K562 (cell line): ENCODE measurements at regions not wholly inside any gene's neighbourhood (a gene's known extent, or its start where the extent isn't known, plus 50 kb on each side); places are given as distances from the start of the nearest gene placed in this dataset.

Experiments used
- ATAC-seq: fragments of 200-7000 bp; cut with Tn5 transposase; 3 replicates; pipeline ENCODE4 v1.9.1; 2020; ENCODE audit warnings: moderate library complexity
- BruUV-seq: library from RNA; stranded (reverse); fragments of 400-500 nt; replicated peaks from 2 replicates; lab custom pipeline; 2021; lab: Mats Ljungman, UMichigan
- CTCF ChIA-PET: fragments of 300-600 bp; formaldehyde crosslinking; extraction: SDS; loops from one replicate; lab custom pipeline; 2021; ENCODE audit warnings: low intra/inter-chr PET ratio; lab: Yijun Ruan, JAX
- POLR2A ChIA-PET: fragments of 300-600, 350-650 bp; sonication (Branson Sonifier 250); formaldehyde crosslinking; extraction: SDS; loops from one replicate; lab custom pipeline; 2021; ENCODE audit warnings: antibody characterized with exemption, inconsistent platforms; lab: Yijun Ruan, JAX
- DNase-seq, 4 experiments: peaks; one replicate each; pipeline versions ENCODE4 v3.0.0 to v3.0.0-alpha.2; 2011 to 2018; ENCODE audit warnings: low spot score in 3 of 4, mixed read lengths in 3 of 4; ENCODE audit errors: extremely low read depth in 1 of 4
- FAIRE-seq: peaks from 2 replicates; lab custom pipeline; 2011; peaks lifted over from hg19 to GRCh38; lab: Jason Lieb, UNC
- H2AFZ ChIP-seq: 2 replicates; pipeline ENCODE4 v1.6.0; 2011; ENCODE audit warnings: low read depth, low read length, control low read depth, inconsistent platforms
- H3K27ac ChIP-seq: fragments of 200-600 bp; 3 replicates; pipeline ENCODE4 v1.8.0; 2011; ENCODE audit warnings: low read depth, mild to moderate bottlenecking, control low read depth, inconsistent platforms, low read length, moderate library complexity, mixed read lengths; ENCODE audit errors: extremely low read depth
- H3K27me3 ChIP-seq, 2 experiments: fragments of 300-600 bp in 1 of 2; 2 replicates in 1 of 2; 3 replicates in 1 of 2; pipeline versions ENCODE4 v1.6.0 to v1.8.0; 2011; ENCODE audit warnings: inconsistent platforms in 2 of 2, low read length in 2 of 2, mild to moderate bottlenecking in 1 of 2, mixed read lengths in 1 of 2, moderate library complexity in 1 of 2; ENCODE audit not compliant: control insufficient read depth in 2 of 2, insufficient read depth in 2 of 2
- H3K36me3 ChIP-seq: fragments of 300-600 bp; 3 replicates; pipeline ENCODE4 v1.8.0; 2011; ENCODE audit warnings: mild to moderate bottlenecking, low read length, inconsistent platforms; ENCODE audit not compliant: control insufficient read depth, insufficient read depth
- H3K4me1 ChIP-seq, 2 experiments: fragments of 200-600 bp in 1 of 2; replicated peaks in 1 of 2; 2 replicates in 1 of 2; 3 replicates in 1 of 2; pipeline versions ENCODE4 v1.5.1 to v1.8.0; 2011; ENCODE audit warnings: inconsistent platforms in 2 of 2, low read length in 2 of 2, mild to moderate bottlenecking in 1 of 2, mixed read lengths in 1 of 2, moderate library complexity in 1 of 2; ENCODE audit not compliant: control insufficient read depth in 2 of 2, insufficient read depth in 2 of 2
- H3K4me2 ChIP-seq: 2 replicates; pipeline ENCODE4 v1.6.1; 2011; ENCODE audit warnings: low read length, control low read depth, inconsistent platforms, mixed read lengths; ENCODE audit not compliant: insufficient read depth
- H3K4me3 ChIP-seq: fragments of 200-600 bp; sonication (generic), shearing (Covaris generic); 2 replicates; pipeline ENCODE4 v1.5.1; 2016; ENCODE audit warnings: control low read depth, inconsistent platforms
- H3K79me2 ChIP-seq: fragments of 200-600 bp; 3 replicates; pipeline ENCODE4 v1.8.0; 2011; ENCODE audit warnings: low read length, inconsistent platforms; ENCODE audit not compliant: control insufficient read depth, insufficient read depth
- H3K9ac ChIP-seq, 2 experiments: 2 replicates each; pipeline versions ENCODE4 v1.6.0 to v1.6.1; 2011; ENCODE audit warnings: low read depth in 2 of 2, low read length in 2 of 2, control low read depth in 1 of 2, inconsistent platforms in 1 of 2, mild to moderate bottlenecking in 1 of 2, mixed read lengths in 1 of 2; ENCODE audit not compliant: insufficient read depth in 1 of 2
- H3K9me1 ChIP-seq: one replicate; pipeline ENCODE4 v1.6.0; 2011; ENCODE audit warnings: inconsistent platforms, mild to moderate bottlenecking, low read length, moderate library complexity; ENCODE audit not compliant: control insufficient read depth, insufficient read depth
- H3K9me3 ChIP-seq: replicated peaks from 2 replicates; pipeline ENCODE4 v1.5.1; 2011; ENCODE audit warnings: low read depth, low read length, inconsistent platforms; ENCODE audit not compliant: control insufficient read depth, insufficient read depth
- H4K20me1 ChIP-seq: replicated peaks from 2 replicates; pipeline ENCODE4 v1.6.1; 2011; ENCODE audit warnings: low read length, inconsistent platforms, mixed read lengths; ENCODE audit not compliant: control insufficient read depth, insufficient read depth
- CTCF ChIP-seq, 3 experiments: IDR thresholded peaks in 2 of 3; conservative IDR thresholded peaks in 1 of 3; 2 replicates each; pipeline ENCODE4 v1.5.1; 2011 to 2012; ENCODE audit warnings: low read length in 3 of 3, mild to moderate bottlenecking in 3 of 3, control low read depth in 2 of 3, improper control_type of control experiment in 1 of 3, inconsistent platforms in 1 of 3, low read depth in 1 of 3, mixed read lengths in 1 of 3, moderate library complexity in 1 of 3; ENCODE audit not compliant: insufficient read depth in 2 of 3
- HDAC3 ChIP-seq: fragments of 450-650 bp; IDR thresholded peaks from 2 replicates; pipeline ENCODE4 v1.6.1; 2018; ENCODE audit warnings: borderline replicate concordance, mild to moderate bottlenecking, moderate library complexity; ENCODE audit not compliant: partially characterized antibody
- HMBOX1 ChIP-seq: sonication (generic); IDR thresholded peaks from 2 replicates; pipeline ENCODE4 v1.6.1; 2016
- HMG20B ChIP-seq: fragments of 250-450 bp; sonication (Bioruptor Pico); IDR thresholded peaks from 2 replicates; pipeline ENCODE4 v1.5.0; 2021; ENCODE audit warnings: mild to moderate bottlenecking
- JUNB ChIP-seq: fragments of 450-650 bp; formaldehyde crosslinking; conservative IDR thresholded peaks from 2 replicates; pipeline ENCODE4 v1.4.0; 2020; ENCODE audit warnings: mild to moderate bottlenecking
- MBD2 ChIP-seq: sonication (generic); IDR thresholded peaks from 2 replicates; pipeline ENCODE4 v1.6.1; 2016; ENCODE audit warnings: low read depth, borderline replicate concordance
- PHTF2 ChIP-seq: fragments of 250-450 bp; sonication (Bioruptor Pico); IDR thresholded peaks from 2 replicates; pipeline ENCODE4 v1.5.0; 2021; ENCODE audit warnings: mild to moderate bottlenecking
- PML ChIP-seq: IDR thresholded peaks from 2 replicates; pipeline ENCODE4 v1.6.1; 2012; ENCODE audit warnings: low read length, inconsistent platforms
- RBFOX2 ChIP-seq: fragments of 200-400 bp; formaldehyde crosslinking; IDR thresholded peaks from 2 replicates; pipeline ENCODE4 v1.6.1; 2017; ENCODE audit warnings: low read depth, mild to moderate bottlenecking, low read length, moderate library complexity
- RFX7 ChIP-seq: fragments of 250-450 bp; sonication (Bioruptor Pico); IDR thresholded peaks from 2 replicates; pipeline ENCODE4 v1.5.1; 2021; ENCODE audit warnings: mild to moderate bottlenecking
- ZFPM2 ChIP-seq: fragments of 250-450 bp; sonication (Bioruptor Pico); IDR thresholded peaks from 2 replicates; pipeline ENCODE4 v1.5.1; 2022; ENCODE audit warnings: mild to moderate bottlenecking
- WGBS: fragments of 100-300 bp; shearing (Covaris generic); methylation state at CpG from one replicate; pipeline ENCODE4 v1.1.6; 2016; ENCODE audit warnings: low coverage, mixed read lengths; ENCODE audit not compliant: insufficient coverage; ENCODE audit errors: missing lambda C conversion rate; 5-methylcytosine and 5-hydroxymethylcytosine counted together
- in situ Hi-C: fragments of 300-500 bp; cut with MboI; formaldehyde crosslinking; loops from 4 replicates; pipeline ENCODE4 v1.15.0; 2018; ENCODE audit warnings: inconsistent platforms, mixed read lengths
- intact Hi-C: fragments of 100-400 bp; cut with micrococcal nuclease; formaldehyde crosslinking; loops from 2 replicates; pipeline ENCODE4 v1.14.2; 2022

- TF ChIP-seq CTCF (IDR thresholded peaks at IDR 0.05 in 2 of 3, conservative IDR thresholded peaks at IDR 0.05 in 1 of 3; ENCODE audit: insufficient read depth in 2 of 3, low read depth in 1 of 3, low read length in 3 of 3) (no peak), JUNB (CRISPR knock-in tag) (no peak)
Measured at GRCh38 chr13:63209330-63210017, 1793.8 kb upstream of the PCDH20 start (continued).

- Histone ChIP-seq H3K4me2 (no peak overlapping the region), H3K9me3 (no peaks in the 10 kb centered on the region), H3K9me1 (no peaks in the 10 kb centered on the region), H3K27ac (no peak overlapping the region), H3K4me3 (no peak overlapping the region), H2AFZ (no peak overlapping the region), H3K36me3 (no peaks in the 10 kb centered on the region), H3K4me1 (no peaks in the 10 kb centered on the region), H4K20me1 (no peaks in the 10 kb centered on the region), H3K79me2 (no peaks in the 10 kb centered on the region), H3K9ac (no peak overlapping the region), H3K27me3 (no peaks in the 10 kb centered on the region)
- POLR2A ChIA-PET, result no interaction called here
- in situ Hi-C loops, result no loop called here
- DNase-seq (no peak), FAIRE-seq (no peak), ATAC-seq (no peak)
- WGBS, result 0% methylated on average over 2 of the region's 3 CpGs
- TF ChIP-seq RFX7 (CRISPR knock-in tag), result no peak
- TF ChIP-seq HMG20B, result no peak
- no peak for TF ChIP-seq PHTF2 (CRISPR knock-in tag)
- no peak for TF ChIP-seq PML
- TF ChIP-seq MBD2, result no peak
- no peak for TF ChIP-seq HMBOX1
- TF ChIP-seq ZFPM2 (CRISPR knock-in tag), result no peak
- TF ChIP-seq HDAC3, result no peak
- TF ChIP-seq RBFOX2, result no peak
- CTCF ChIA-PET, result no interaction called here
- no TSS peak for BruUV-seq
- intact Hi-C loops, result no loop called here
Measured at GRCh38 chr13:63208826-63209225, 1793.2 kb upstream of the PCDH20 start.
